Hepatocyte (in vitro differentiated cells): ENCODE measurements at regions not wholly inside any gene's neighbourhood (a gene's known extent, or its start where the extent isn't known, plus 50 kb on each side); places are given as distances from the start of the nearest gene placed in this dataset.

Source experiments
- EZH2 ChIP-seq: fragments of 200-600 bp; sonication (generic); IDR thresholded peaks from 2 replicates; pipeline ENCODE4 v1.6.1; 2016; ENCODE audit warnings: antibody characterized with exemption, mild to moderate bottlenecking, borderline replicate concordance
- EZH2phosphoT487 ChIP-seq: fragments of 200-600 bp; sonication (generic); IDR thresholded peaks from one replicate; pipeline ENCODE4 v1.6.1; 2018; ENCODE audit warnings: antibody characterized with exemption, mild to moderate bottlenecking, low read depth, moderate library complexity; ENCODE audit not compliant: unreplicated experiment, severe bottlenecking
- TF ChIP-seq, protein P1 (sequence below): fragments of 200-600 bp; sonication (generic); IDR thresholded peaks from 2 replicates; pipeline ENCODE4 v1.5.1; 2016; ENCODE audit warnings: antibody characterized with exemption, mild to moderate bottlenecking; ENCODE audit not compliant: poor library complexity

DNA sequence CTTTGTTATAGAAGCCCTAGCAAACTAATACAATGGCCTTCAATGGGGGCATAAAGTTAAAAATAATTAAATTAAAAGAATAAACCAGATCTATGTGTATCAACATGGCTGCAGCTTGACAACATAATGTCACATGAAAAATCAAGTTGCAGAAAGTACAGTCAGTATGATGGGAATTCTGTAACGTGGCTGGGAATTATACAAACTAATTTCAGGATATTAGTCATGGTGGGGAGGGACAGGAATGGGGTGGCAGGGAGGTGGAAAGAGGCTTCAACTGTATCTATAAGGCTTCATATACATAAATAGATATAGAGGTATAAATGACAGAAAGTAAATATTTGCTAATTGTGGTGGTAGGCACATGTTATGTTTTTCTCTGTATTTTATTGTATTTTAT is 107.1 kb downstream of the UNC5CL start:
- TF ChIP-seq EZH2phosphoT487 = no peak
- TF ChIP-seq, protein P1, sequence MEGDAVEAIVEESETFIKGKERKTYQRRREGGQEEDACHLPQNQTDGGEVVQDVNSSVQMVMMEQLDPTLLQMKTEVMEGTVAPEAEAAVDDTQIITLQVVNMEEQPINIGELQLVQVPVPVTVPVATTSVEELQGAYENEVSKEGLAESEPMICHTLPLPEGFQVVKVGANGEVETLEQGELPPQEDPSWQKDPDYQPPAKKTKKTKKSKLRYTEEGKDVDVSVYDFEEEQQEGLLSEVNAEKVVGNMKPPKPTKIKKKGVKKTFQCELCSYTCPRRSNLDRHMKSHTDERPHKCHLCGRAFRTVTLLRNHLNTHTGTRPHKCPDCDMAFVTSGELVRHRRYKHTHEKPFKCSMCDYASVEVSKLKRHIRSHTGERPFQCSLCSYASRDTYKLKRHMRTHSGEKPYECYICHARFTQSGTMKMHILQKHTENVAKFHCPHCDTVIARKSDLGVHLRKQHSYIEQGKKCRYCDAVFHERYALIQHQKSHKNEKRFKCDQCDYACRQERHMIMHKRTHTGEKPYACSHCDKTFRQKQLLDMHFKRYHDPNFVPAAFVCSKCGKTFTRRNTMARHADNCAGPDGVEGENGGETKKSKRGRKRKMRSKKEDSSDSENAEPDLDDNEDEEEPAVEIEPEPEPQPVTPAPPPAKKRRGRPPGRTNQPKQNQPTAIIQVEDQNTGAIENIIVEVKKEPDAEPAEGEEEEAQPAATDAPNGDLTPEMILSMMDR = no peak
- no peak for TF ChIP-seq EZH2
